OCI-LY3 (cell line): ENCODE measurements at regions not wholly inside any gene's neighbourhood (a gene's known extent, or its start where the extent isn't known, plus 50 kb on each side); places are given as distances from the start of the nearest gene placed in this dataset.

Source experiments
- EZH2phosphoT487 ChIP-seq: fragments of 200-600 bp; shearing (Covaris generic); IDR thresholded peaks from 2 replicates; pipeline ENCODE4 v1.6.1; 2018; ENCODE audit warnings: antibody characterized with exemption, mixed run types, low read depth
- TF ChIP-seq, protein P1 (sequence below): fragments of 200-600, 300-600 bp; sonication (generic); IDR thresholded peaks from 2 replicates; pipeline ENCODE4 v1.5.1; 2014; ENCODE audit warnings: antibody characterized with exemption, low read length, low read depth

DNA sequence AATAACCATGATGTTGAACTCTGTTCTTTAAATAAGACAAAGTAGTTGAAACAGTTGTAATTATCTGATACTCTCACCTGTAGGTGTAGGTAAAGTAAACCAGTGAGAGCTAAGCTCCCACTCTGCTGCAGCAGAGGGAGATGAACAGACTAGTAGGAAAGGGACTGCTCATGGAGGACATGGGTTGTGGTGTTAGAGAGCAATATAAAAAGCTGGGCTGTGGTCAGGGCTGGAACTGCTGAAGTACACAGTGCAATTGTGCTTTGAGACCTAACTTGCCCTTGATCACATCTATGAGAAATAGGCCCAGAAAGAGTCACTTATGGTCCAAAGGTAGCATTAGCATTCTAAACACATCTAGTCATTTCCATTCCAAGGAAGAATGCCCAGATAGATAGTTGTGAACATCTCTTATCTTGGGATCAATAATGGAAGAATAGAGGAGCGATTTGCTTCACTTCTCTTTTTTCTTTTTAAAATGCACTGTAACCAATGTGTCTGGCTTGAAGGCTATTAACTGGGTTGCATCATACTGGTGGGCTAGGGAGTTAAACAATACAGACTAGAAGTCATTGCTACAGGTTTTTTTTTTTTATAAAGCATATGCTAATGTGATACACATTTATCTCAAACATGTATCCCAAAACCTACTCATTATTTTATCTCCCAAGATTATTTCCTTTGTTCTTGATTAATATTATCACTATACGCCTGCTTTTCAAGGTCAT lies 251.3 kb upstream of the CENPE start:
- TF ChIP-seq, protein P1, sequence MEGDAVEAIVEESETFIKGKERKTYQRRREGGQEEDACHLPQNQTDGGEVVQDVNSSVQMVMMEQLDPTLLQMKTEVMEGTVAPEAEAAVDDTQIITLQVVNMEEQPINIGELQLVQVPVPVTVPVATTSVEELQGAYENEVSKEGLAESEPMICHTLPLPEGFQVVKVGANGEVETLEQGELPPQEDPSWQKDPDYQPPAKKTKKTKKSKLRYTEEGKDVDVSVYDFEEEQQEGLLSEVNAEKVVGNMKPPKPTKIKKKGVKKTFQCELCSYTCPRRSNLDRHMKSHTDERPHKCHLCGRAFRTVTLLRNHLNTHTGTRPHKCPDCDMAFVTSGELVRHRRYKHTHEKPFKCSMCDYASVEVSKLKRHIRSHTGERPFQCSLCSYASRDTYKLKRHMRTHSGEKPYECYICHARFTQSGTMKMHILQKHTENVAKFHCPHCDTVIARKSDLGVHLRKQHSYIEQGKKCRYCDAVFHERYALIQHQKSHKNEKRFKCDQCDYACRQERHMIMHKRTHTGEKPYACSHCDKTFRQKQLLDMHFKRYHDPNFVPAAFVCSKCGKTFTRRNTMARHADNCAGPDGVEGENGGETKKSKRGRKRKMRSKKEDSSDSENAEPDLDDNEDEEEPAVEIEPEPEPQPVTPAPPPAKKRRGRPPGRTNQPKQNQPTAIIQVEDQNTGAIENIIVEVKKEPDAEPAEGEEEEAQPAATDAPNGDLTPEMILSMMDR: no peak
- no peak for TF ChIP-seq EZH2phosphoT487
